ENCODE measurements at regions not wholly inside any gene's neighbourhood (a gene's known extent, or its start where the extent isn't known, plus 50 kb on each side); places are given as distances from the start of the nearest gene placed in this dataset.

DNA sequence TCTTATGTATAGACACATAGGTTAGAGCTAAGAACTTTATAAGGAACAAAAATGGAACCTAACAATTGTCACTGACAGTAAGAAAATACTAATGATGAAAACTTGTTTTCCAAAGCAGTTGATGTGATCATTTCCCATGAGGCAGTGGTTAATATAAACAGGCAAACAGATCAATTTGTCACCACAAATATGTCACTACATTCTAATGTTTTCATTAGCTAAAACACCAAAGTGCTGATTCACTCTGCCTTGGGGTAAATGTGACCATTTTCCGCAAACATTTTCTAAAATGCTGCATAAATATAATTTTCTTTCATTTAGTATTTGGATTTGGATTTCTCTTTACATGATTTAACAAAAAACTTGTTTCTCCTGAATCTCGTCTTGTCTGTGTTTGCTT is 408.9 kb upstream of the CTSO start:
- CTCF ChIA-PET: no interaction called here

DNA sequence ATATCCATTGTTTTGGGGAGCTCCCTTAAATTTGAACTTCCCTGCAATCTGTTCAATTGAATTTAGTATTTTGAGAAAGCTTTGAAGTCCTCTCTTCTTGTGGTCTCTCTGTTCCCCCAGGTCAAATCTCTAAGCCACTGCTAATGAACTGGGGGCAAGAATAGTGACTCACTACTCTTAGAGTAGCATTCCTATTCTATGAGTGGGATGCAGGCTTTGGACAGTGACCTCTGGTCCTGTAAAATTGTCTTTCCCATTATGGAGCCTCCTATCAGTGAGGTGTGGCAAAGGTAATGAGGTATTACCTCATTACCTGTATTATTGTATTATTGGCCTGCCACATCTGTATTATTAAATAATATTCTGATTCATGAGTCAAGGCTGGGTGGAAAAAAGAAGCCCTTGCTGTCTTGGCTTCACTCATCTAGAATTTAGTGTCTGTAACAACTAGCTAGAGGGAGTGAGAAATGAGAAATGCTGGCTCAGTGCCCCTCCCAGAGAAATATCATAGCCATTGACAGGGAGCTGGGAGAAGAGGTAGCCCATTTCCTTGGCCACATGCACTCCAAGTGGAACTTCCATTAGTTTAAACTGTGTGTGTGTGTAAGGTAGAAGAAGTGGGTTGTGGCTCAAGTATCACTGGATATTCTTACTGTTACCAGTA is 393.9 kb upstream of the CTSO start:
- TF ChIP-seq, protein P1, sequence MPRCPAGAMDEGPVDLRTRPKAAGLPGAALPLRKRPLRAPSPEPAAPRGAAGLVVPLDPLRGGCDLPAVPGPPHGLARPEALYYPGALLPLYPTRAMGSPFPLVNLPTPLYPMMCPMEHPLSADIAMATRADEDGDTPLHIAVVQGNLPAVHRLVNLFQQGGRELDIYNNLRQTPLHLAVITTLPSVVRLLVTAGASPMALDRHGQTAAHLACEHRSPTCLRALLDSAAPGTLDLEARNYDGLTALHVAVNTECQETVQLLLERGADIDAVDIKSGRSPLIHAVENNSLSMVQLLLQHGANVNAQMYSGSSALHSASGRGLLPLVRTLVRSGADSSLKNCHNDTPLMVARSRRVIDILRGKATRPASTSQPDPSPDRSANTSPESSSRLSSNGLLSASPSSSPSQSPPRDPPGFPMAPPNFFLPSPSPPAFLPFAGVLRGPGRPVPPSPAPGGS (IDR thresholded peaks at IDR 0.05): no peak
- TF ChIP-seq NR3C1 (IDR thresholded peaks at IDR 0.05) (no peak), FOXS1 (CRISPR knock-in tag; IDR thresholded peaks at IDR 0.05) (no peak), POLR2A (IDR thresholded peaks at IDR 0.05; ENCODE audit: low read length) (no peak), CBX8 (IDR thresholded peaks at IDR 0.05) (no peak), HDAC2 (IDR thresholded peaks at IDR 0.05) (no peak), NPAS2 (CRISPR knock-in tag; IDR thresholded peaks at IDR 0.05; ENCODE audit: borderline replicate concordance) (no peak), RCOR1 (IDR thresholded peaks at IDR 0.05; ENCODE audit: low read depth, low read length) (no peak), KDM1A (IDR thresholded peaks at IDR 0.05; ENCODE audit: low read depth) (no peak), MAFK (IDR thresholded peaks at IDR 0.05; ENCODE audit: partially characterized antibody) (no peak), GATA3 (IDR thresholded peaks at IDR 0.05; ENCODE audit: borderline replicate concordance) (no peak), HEYL (CRISPR knock-in tag; IDR thresholded peaks at IDR 0.05) (no peak), JUN (IDR thresholded peaks at IDR 0.05) (no peak), RAD21 (conservative IDR thresholded peaks at IDR 0.05 in 1 of 2, IDR thresholded peaks at IDR 0.05 in 1 of 2) (no peak), KDM5A (IDR thresholded peaks at IDR 0.05) (no peak), MYC (IDR thresholded peaks at IDR 0.05; ENCODE audit: borderline replicate concordance, low read length) (no peak), CBX2 (IDR thresholded peaks at IDR 0.05; ENCODE audit: borderline replicate concordance, low read depth) (no peak), ZC3H11A (IDR thresholded peaks at IDR 0.05) (no peak)
- TF ChIP-seq, protein P2, sequence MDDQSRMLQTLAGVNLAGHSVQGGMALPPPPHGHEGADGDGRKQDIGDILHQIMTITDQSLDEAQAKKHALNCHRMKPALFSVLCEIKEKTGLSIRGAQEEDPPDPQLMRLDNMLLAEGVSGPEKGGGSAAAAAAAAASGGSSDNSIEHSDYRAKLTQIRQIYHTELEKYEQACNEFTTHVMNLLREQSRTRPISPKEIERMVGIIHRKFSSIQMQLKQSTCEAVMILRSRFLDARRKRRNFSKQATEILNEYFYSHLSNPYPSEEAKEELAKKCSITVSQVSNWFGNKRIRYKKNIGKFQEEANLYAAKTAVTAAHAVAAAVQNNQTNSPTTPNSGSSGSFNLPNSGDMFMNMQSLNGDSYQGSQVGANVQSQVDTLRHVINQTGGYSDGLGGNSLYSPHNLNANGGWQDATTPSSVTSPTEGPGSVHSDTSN (IDR thresholded peaks at IDR 0.05): no peak
- TF ChIP-seq, protein P3, sequence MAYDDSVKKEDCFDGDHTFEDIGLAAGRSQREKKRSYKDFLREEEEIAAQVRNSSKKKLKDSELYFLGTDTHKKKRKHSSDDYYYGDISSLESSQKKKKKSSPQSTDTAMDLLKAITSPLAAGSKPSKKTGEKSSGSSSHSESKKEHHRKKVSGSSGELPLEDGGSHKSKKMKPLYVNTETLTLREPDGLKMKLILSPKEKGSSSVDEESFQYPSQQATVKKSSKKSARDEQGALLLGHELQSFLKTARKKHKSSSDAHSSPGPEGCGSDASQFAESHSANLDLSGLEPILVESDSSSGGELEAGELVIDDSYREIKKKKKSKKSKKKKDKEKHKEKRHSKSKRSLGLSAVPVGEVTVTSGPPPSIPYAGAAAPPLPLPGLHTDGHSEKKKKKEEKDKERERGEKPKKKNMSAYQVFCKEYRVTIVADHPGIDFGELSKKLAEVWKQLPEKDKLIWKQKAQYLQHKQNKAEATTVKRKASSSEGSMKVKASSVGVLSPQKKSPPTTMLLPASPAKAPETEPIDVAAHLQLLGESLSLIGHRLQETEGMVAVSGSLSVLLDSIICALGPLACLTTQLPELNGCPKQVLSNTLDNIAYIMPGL (CRISPR knock-in tag; IDR thresholded peaks at IDR 0.05; ENCODE audit: borderline replicate concordance): no peak
- no peaks in the 10 kb centered on the region for H3K4me1 ChIP-seq
- CTCF ChIA-PET: no interaction called here
- no peak overlapping the region for H3K4me2 ChIP-seq
- no peak overlapping the region for H3K4me3 ChIP-seq
- POLR2A ChIA-PET: no interaction called here
- no peak overlapping the region for H3K27ac ChIP-seq
- FAIRE-seq: no peak
- H3K9me3 ChIP-seq: no peaks in the 10 kb centered on the region
- no peak for DNase-seq (ENCODE audit: low read depth in 1 of 2, low spot score in 1 of 2)
- no peak for ATAC-seq

More for the DNA sequence above, 408.9 kb upstream of the CTSO start:
- Histone ChIP-seq H3K4me1 (no peaks in the 10 kb centered on the region), H3K4me3 (no peak overlapping the region), H3K9me3 (no peaks in the 10 kb centered on the region), H3K4me2 (no peak overlapping the region), H3K27ac (no peak overlapping the region)
- no peak for DNase-seq (ENCODE audit: low read depth in 1 of 2, low spot score in 1 of 2)
- no peak for FAIRE-seq
- no peak for ATAC-seq
- no peak for TF ChIP-seq CEBPB (IDR thresholded peaks at IDR 0.05)
- TF ChIP-seq KDM5A (IDR thresholded peaks at IDR 0.05): no peak
- no peak for TF ChIP-seq RARB (CRISPR knock-in tag; IDR thresholded peaks at IDR 0.05)
- TF ChIP-seq, protein P4, sequence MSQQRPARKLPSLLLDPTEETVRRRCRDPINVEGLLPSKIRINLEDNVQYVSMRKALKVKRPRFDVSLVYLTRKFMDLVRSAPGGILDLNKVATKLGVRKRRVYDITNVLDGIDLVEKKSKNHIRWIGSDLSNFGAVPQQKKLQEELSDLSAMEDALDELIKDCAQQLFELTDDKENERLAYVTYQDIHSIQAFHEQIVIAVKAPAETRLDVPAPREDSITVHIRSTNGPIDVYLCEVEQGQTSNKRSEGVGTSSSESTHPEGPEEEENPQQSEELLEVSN (IDR thresholded peaks at IDR 0.05; ENCODE audit: borderline replicate concordance, low read depth): no peak
- no peak for TF ChIP-seq CHD4 (IDR thresholded peaks at IDR 0.05; ENCODE audit: borderline replicate concordance)
- no peak for TF ChIP-seq CBX2 (IDR thresholded peaks at IDR 0.05; ENCODE audit: borderline replicate concordance, low read depth)
- TF ChIP-seq, protein P5, sequence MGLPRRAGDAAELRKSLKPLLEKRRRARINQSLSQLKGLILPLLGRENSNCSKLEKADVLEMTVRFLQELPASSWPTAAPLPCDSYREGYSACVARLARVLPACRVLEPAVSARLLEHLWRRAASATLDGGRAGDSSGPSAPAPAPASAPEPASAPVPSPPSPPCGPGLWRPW (IDR thresholded peaks at IDR 0.05): no peak
- no peak for TF ChIP-seq HOXB5 (CRISPR knock-in tag; IDR thresholded peaks at IDR 0.05)
- no peak for TF ChIP-seq HDAC2 (IDR thresholded peaks at IDR 0.05)
- TF ChIP-seq RAD21 (conservative IDR thresholded peaks at IDR 0.05 in 1 of 2, IDR thresholded peaks at IDR 0.05 in 1 of 2): no peak
- TF ChIP-seq, protein P2 (IDR thresholded peaks at IDR 0.05): no peak
- no peak for TF ChIP-seq NR3C1 (IDR thresholded peaks at IDR 0.05)
- POLR2A ChIA-PET: no interaction called here
- 33% methylated on average over 2 of the region's 2 CpGs for WGBS (ENCODE audit: missing lambda C conversion rate)

Measured in A549 (cell line).